ENCODE measurements at regions not wholly inside any gene's neighbourhood (a gene's known extent, or its start where the extent isn't known, plus 50 kb on each side); places are given as distances from the start of the nearest gene placed in this dataset.

DNA sequence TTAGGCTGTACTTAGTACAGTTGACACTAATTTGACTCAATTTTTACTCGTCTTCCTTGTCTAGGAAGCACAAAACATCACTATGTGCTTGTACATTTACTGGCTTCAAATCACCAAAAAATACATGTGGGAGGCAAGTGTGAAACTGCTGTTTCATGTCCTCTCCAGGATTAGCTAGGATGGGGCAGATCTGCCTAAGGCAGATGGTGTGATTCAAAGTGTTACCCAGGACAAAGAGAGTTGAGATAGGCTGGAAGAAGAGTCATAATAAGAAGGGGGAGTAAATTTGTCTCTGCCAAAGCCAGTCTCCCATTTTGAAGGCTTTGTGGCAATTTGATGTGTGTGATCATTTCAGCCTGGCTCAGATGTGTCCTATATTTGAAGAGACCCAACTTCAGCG is 821.6 kb upstream of the ZEB2 start:
- ATAC-seq (no peak), DNase-seq (no peak)
- intact Hi-C loops (cut with micrococcal nuclease) = no loop called here

DNA sequence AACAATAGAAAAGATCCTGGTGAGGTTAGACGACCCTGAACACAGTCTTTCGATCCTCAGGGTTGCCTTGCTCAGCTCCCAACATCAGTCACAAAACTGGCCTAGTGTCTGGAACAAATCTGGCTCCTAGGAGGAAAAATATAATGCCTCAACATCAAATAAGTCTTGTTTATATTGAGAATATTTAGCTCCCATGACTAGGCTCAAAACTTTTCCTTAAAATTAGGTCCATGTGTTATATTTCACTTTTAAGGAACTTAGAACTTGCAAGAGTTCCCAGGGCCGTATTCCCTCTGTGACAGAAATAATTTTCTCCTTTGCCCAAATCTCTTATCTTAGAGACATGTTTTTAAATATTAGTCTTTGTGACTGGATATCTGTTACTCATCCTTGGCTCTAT is 819.7 kb upstream of the ZEB2 start:
- intact Hi-C loops (cut with micrococcal nuclease) = no loop called here
- DNase-seq (no peak), ATAC-seq (no peak)

DNA sequence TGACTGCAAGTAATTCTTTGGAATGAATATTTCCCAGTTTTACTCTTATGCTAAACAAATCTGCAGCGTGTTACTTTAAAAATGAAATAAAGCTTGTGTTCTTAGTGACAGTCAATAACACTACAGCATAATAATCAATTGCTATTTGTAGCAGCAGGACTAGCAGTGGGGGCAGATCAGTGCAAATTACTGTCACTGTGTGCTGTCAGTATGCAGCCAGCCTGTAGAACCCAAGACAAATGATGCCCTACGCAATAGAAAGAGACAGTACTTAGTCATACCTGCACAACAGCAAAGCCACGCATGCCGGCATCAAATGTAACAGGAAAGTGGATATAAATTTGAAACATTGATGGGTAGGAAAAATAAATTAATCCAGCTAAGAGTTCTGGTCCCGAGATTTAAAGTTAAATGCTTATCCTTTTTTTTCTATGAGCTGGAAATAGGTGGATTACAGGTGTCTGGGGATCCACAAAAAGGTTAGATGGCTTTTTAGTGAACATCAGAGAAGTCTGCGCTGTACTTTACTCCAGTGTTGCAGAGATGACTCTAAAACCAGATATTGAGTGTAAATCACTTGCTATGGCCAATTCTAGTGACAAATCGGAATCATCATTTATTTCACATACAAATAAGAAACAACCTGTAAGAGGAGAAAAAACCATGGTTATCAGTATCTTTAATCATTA is 812.4 kb upstream of the ZEB2 start:
- ATAC-seq = no peak
- intact Hi-C loops (cut with micrococcal nuclease) = no loop called here
- DNase-seq = no peak

DNA sequence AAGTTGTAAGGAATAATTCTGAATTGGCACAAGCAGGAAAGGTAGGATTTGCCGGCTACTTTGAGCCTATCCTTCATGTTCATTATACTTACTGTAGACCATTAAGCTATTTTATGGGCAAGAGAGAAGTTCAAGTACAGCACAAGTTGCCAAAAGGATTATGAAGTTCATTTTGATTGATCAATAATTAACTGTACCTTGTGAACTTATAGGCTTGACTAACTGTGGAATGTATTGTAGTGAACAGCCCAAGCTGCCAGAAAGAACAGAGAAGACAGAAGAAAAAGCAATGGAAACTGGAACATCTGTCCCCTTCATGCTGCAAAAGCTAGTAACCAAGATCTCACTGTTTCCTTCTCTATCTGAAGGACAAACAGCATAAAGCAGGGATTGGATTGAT is 810.1 kb upstream of the ZEB2 start:
- intact Hi-C loops (cut with micrococcal nuclease) = no loop called here
- no peak for ATAC-seq
- DNase-seq = no peak

DNA sequence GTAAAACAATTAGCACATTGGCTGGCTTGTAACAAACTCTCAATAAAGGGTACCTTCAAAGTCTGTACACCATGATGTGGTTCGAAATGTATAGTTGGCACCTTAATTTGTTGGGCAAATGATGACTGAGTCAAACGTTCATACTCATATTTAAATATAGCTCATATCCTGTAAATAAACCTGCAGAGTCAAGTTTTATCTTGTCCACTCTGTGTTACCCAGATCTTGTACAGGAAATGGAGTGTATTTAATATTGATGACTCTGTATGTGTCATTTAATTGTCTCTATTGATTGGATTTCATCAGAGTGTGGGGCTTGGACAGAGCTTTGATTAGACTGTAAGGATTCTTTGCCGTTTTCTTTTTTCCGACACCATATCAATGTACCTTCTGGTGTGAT is 805.6 kb upstream of the ZEB2 start:
- DNase-seq (no peak), ATAC-seq (no peak)
- intact Hi-C loops (cut with micrococcal nuclease) = no loop called here

DNA sequence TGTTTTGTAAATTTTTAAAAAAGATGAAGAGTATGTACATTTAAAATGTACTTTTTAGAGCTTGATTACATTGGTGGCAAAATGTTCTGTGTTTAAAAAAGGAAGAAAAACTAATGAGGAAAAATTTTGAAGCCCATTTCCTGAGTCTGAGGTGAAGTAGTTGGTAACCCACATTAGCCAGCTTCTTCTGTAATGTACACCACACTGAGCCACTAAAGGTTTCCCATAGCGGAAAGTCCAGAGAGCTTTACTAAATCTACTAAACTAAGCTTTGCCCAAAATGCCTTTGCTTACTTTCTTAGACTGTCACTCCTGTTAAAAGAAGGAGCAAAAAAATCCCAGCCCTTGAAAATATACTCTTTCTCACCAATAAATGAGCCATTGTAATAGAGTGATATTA is 804.8 kb upstream of the ZEB2 start:
- intact Hi-C loops (cut with micrococcal nuclease) = no loop called here
- DNase-seq = no peak
- no peak for ATAC-seq

DNA sequence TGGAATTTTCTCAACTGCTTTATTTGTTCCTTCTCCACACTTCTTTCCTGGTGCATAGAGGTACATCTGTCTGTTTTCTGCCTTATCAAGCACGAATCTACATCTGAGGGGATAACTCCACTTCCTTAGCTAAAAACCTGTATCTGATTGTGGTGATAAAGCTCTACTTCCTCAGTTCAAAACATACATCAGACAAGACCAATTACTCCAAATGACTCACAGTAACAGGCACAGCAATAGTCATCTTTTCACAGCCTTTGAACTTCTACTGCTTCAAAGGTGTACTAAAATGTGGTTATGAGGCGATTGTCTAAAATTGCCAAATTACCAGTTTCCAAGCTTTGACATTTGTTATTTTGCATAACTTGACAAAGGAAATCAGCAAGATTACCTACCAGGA is 803.6 kb upstream of the ZEB2 start:
- DNase-seq (no peak), ATAC-seq (no peak)
- intact Hi-C loops (cut with micrococcal nuclease) = no loop called here

DNA sequence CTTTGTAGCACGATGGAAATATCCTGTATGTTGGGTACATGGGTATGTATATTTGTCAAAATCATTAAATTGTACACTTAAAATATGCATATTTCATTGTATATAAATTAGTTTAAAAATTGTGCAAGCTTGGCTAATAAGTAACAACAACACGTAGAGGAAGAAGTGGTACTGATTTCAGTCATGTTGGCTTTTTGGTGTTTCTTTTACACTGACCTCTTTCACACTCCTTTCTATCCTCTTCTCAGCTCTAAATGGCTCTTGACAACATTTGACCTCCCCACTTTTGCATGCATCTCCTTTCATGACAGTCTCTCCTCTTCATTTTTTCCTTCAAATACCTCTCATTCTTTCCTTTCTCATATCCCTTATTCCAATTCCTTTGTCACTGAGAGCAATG is 801.4 kb upstream of the ZEB2 start:
- intact Hi-C loops (cut with micrococcal nuclease) = no loop called here
- DNase-seq (no peak), ATAC-seq (no peak)

DNA sequence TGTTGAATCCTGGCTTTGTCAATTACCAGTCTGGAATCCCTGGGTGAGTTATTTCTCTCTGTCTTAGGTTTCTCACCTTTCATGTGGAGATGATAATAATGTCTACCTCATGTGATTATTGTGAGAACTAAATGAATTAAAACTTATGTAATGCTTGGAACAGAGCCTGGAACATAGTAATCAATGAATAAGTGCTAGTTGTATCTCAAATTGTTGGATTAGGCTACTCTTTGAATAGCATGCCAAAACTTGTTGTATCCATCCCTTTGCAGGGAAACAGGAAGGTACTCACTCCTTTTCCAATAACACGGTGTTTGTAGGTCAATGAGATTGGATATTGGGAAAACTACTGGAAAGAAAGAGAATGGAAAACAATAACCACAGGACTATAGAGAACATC is 796.6 kb upstream of the ZEB2 start:
- no peak for ATAC-seq
- no peak for DNase-seq
- intact Hi-C loops (cut with micrococcal nuclease) = no loop called here

DNA sequence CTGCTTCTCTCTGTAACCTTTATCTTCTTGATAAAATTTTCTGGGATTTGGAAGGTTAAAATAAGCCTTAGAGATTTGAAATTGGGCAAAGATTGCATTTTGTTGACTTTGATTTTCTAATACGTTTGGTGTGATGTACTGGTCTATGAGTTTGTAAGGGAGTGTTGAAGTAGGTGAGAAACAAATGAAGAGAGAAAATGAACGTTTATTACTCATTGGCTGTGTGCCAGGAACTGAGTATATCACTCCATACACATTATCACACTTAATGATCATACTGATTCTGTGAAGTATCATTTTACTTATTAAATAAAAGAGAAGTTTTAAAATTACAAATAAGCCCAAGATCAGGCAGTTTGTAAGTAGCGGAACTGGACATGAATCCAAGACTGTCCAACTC is 795.1 kb upstream of the ZEB2 start:
- intact Hi-C loops (cut with micrococcal nuclease) = no loop called here
- no peak for ATAC-seq
- no peak for DNase-seq

DNA sequence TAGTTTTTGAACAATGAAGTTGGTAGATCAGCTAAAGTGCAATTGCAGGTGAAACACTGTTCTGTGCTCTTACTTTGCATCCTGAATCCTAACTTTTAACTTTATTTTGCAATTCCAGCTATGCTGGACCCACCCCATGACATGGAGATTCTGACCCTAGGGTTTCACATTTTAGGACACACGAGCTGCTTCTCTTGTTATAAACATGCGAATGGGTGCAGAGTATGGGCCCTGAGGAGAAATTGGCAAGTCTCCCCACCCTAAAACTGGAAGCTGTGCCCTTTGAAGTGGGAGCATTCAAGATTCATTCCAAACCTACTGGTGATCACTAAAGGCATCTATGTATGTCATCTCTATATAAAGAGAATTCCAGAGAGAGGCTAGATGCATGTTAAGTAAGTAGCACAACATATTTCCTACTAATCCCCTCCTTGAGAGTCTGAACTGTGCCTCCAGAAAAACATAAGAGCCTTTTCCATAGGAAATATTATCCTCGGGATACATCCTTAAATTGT is 794.3 kb upstream of the ZEB2 start:
- intact Hi-C loops (cut with micrococcal nuclease) = no loop called here
- ATAC-seq = no peak

DNA sequence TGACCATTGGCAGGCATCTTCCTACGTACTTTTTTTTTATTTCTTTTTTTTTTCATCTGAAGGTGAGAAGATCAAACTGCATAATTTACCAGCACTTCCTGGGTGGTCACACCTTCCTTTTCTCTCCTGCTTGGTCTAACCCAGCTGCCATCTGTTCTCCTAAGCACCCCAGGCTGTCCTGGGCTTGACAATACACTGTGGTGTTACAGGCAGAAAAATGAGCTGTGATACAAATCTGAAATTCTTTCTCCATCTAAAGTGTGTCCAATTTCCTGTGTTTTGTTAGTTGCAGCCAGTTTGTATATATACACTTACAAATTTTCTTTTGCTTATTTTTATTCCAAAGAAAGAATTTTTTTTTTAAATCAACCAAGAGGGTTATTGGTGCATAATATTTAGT is 786.0 kb upstream of the ZEB2 start:
- intact Hi-C loops (cut with micrococcal nuclease) = no loop called here
- no peak for DNase-seq
- no peak for ATAC-seq

More for the DNA sequence above, 794.3 kb upstream of the ZEB2 start:
- no peak for DNase-seq

DNA sequence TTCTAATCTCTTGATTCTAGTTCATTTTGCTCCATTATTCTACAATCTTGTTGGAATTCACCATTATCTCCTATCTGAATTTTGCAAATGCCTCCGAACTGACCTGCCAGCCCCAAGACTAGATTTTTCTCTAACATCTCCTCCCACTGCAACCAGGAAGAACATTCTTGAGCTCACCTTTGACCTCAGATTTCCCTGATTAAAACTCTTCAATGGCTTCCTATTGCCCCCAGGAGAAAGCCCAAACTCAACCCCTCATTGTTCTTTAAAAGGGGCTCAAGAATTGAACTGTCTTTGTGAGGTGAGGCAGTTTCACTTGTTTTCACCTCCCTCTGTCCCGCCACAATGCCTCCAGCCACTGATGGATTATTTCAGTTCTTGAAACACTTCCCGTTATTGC is 784.6 kb upstream of the ZEB2 start:
- intact Hi-C loops (cut with micrococcal nuclease) = no loop called here

DNA sequence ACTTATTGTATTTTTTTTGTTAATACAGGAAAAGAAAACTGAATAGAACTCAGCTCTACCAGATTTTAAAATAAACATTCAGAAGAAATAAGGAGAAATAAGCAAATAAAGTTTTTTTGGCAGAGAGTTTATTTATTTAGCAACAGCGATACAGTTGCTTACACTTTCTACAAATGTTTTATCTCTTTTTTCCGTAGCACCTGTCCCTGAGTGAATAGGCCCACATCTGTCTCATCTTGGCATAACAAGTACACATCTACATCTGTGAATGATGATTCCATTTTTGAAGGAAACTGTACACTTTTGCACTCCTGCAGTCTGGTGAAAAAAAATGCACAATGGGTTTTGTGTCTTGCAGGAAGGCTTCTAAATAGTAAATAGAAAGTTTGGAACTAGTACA is 783.6 kb upstream of the ZEB2 start:
- intact Hi-C loops (cut with micrococcal nuclease) = no loop called here
- no peak for DNase-seq
- no peak for ATAC-seq

More for the DNA sequence above, 784.6 kb upstream of the ZEB2 start:
- DNase-seq (no peak), ATAC-seq (no peak)

DNA sequence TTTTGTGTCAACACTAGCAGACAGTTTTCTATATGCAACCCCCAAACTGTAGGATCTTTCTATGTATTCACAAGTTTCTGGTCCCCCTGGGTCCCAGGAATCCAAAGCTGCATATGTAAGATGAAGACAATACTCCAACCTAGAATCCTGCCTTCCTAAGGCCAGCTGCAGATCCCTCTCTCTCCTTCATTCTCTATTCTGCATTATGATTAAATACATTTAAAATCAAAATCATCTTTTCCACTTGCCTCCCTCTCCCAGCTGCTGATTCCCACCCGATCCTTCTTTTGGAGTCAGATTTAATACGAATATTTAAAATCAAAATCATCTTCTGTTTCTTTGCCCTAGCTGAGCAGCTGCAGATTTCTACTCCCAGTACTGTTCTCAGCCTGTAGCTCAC is 783.0 kb upstream of the ZEB2 start:
- no peak for ATAC-seq
- no peak for DNase-seq
- intact Hi-C loops (cut with micrococcal nuclease) = no loop called here

DNA sequence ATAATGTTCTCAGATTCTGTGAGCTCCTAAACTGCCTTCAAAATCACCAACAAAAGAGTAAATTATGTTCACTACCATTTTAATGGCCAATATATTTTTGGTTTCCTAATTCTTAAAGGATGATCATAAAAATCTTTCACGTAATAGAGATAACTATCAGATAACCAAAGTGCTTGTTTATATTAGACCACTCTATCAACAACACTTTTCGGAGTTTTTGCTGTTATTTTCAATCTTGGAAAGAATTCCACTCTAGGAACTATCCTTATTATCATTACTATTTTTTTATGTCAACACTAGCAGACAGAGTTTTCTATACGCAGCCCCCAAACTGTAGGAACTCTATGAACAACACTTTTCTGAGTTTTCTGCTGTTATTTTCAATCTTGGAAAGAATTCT is 782.5 kb upstream of the ZEB2 start:
- intact Hi-C loops (cut with micrococcal nuclease) = no loop called here

DNA sequence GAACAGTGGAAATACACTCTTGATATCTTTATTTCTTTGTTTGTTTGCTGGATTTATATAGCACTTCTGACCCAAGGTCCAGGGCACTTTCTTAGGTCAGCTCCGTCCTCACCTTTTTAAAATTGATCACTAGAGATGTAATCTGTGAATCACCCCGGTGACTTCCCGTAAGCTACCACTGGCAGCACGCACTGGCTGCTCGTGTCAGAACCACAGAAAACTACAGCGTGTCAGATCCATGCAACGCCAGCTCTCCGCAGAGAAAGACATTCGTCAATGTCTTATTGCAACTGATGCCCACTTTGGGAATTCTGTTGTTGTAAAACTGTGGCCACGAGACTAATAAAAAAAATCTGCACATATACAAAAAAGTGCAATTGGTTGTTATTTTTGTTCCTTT is 779.4 kb upstream of the ZEB2 start:
- intact Hi-C loops (cut with micrococcal nuclease) = no loop called here
- DNase-seq = no peak
- ATAC-seq = no peak

More for the DNA sequence above, 782.5 kb upstream of the ZEB2 start:
- no peak for DNase-seq
- no peak for ATAC-seq

DNA sequence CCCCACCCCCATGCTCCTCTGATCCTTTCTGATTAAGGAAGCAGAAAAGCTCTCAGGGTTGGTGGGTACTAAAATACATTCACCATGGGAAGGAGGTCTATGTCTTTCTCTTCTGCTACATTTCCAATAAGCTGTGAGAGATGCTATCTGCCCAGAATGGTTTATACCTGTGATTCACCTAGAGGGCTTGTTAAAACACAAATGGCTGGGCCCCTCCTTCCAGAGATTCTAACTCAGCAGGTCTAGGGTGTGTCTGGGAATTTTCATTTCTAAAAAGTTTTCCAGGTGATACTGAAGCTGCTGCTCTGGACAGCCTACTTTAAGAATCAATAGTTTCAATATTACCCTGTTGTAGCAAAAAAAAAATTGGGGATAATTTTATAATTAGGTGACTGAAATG is 772.2 kb upstream of the ZEB2 start:
- ATAC-seq (no peak), DNase-seq (no peak)
- intact Hi-C loops (cut with micrococcal nuclease) = no loop called here

DNA sequence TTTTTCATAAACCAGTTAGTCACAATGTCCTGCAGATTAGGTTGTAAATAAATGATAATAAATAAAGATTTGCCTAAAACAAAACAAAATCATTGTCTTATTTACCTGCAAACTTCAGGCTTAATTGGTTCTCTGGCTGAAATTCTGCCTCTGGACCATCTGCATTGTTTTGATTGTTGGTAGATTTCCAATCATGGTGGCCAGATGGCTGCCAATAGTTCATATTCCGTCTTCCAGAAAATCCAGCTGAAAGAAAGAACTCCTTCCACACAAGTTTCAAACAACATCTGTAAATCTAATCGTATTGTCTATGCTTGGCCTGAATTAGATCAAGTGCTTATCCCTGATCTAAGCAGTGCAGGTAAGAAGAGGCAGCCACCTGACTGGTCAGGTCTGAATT is 771.1 kb upstream of the ZEB2 start:
- no peak for DNase-seq
- intact Hi-C loops (cut with micrococcal nuclease) = no loop called here
- no peak for ATAC-seq

DNA sequence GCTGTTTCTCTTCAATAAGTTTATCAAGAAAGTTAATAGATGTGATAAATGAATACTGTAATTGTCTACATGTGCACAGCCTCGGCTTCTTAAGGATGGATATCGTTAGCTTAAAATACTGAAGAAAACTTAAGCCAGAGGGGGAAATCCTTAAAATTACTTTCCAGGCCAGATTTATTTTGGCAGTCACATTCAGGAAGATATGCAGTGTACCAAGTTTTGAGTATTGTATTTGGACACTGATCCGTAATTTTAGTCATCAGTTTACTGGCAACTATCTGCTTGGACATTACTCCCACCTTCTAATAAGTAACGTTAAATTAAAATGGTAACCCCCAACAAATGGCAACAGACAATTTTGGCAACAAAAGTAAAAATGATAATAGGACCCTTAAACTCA is 770.0 kb upstream of the ZEB2 start:
- ATAC-seq (no peak), DNase-seq (no peak)
- intact Hi-C loops (cut with micrococcal nuclease) = no loop called here

DNA sequence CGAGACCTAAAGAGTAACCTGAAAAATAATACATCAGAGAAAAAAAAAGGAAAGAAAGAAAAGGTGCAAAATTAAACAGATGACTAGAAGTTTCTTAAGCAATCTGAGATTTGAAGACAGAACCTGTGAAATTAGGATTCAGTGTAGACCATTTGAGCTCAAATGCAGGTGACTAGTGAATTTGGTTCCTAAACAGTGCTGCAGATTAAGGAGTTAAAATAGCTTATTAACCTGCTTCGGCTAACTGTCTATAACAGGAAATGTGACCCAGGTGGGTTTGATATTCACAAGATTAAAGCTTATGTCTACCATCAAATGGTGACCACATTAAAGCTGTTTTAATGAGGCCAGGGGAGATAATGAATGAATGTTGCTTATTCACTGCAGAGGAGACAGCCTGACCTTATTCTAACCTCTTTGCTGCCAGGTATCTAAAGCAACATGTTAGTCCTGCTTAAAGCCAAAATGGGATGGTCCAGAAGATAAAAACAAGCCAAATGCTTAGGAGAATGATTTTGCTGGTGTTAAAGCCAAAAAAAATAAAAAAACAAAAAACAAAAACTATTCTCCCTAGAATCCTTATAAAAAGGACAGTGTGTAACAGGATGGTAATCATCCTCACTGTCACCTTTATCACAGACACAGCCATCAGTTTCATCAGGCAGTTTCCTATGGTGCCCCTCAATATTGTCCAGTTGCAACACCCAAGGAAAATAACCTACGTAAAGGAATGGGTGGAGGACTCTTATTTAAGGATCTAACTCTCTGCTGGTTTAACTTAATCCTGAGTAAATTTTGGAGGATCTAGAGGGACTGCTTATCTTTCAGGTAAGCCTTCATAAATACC is 769.0 kb upstream of the ZEB2 start:
- ATAC-seq (no peak), DNase-seq (no peak)
- intact Hi-C loops (cut with micrococcal nuclease) = no loop called here

Data from left ventricle myocardium superior (tissue), 1 donor.